SK-N-MC (cell line): ENCODE measurements at regions not wholly inside any gene's neighbourhood (a gene's known extent, or its start where the extent isn't known, plus 50 kb on each side); places are given as distances from the start of the nearest gene placed in this dataset.

Source experiments
- EZH2 ChIP-seq: fragments of 200-600 bp; sonication (generic); IDR thresholded peaks from one replicate; pipeline ENCODE4 v1.6.1; 2017; ENCODE audit warnings: antibody characterized with exemption
- POLR2AphosphoS5 ChIP-seq: IDR thresholded peaks from 2 replicates; pipeline ENCODE4 v1.6.1; 2012; ENCODE audit warnings: mild to moderate bottlenecking, low read depth, low read length, borderline replicate concordance

- TF ChIP-seq POLR2AphosphoS5 (no peak), EZH2 (no peak)
These were observed 609.5 kb downstream of the EPHA4 start for GRCh38 chr2:220962556-220962955.
